GM12878 (cell line): ENCODE measurements at regions not wholly inside any gene's neighbourhood (a gene's known extent, or its start where the extent isn't known, plus 50 kb on each side); places are given as distances from the start of the nearest gene placed in this dataset.

Experiments
- CREB1 ChIP-seq: IDR thresholded peaks from 2 replicates; pipeline ENCODE4 v1.6.1; 2012; ENCODE audit warnings: low read depth, mild to moderate bottlenecking, inconsistent platforms
- EP300 ChIP-seq, 2 experiments: fragments of 150-350 bp in 1 of 2; IDR thresholded peaks; 2 replicates each; pipeline ENCODE4 v1.6.1; 2011 to 2012; ENCODE audit warnings: low read depth in 2 of 2, low read length in 2 of 2, borderline replicate concordance in 1 of 2, improper control_type of control experiment in 1 of 2, inconsistent platforms in 1 of 2; ENCODE audit not compliant: control insufficient read depth in 1 of 2
- ESRRA ChIP-seq: IDR thresholded peaks from 2 replicates; pipeline ENCODE4 v1.6.1; 2012; ENCODE audit warnings: mild to moderate bottlenecking, low read length, improper control_type of control experiment
- FOS ChIP-seq: IDR thresholded peaks from 3 replicates; pipeline ENCODE4 v1.6.1; 2011; ENCODE audit warnings: borderline replicate concordance; ENCODE audit not compliant: insufficient read length; ENCODE audit errors: extremely low read depth
- MEF2A ChIP-seq: IDR thresholded peaks from 2 replicates; pipeline ENCODE4 v1.6.1; 2011; ENCODE audit warnings: low read depth, mild to moderate bottlenecking, low read length, moderate library complexity; ENCODE audit not compliant: insufficient read depth
- POLR2AphosphoS2 ChIP-seq: IDR thresholded peaks from 2 replicates; pipeline ENCODE4 v1.6.1; 2011; ENCODE audit warnings: low read depth, mild to moderate bottlenecking, low read length, improper control_type of control experiment, moderate library complexity
- TAF1 ChIP-seq: IDR thresholded peaks from 2 replicates; pipeline ENCODE4 v1.6.1; 2011; ENCODE audit warnings: mild to moderate bottlenecking, low read depth, low read length, borderline replicate concordance
- YY1 ChIP-seq: IDR thresholded peaks from 2 replicates; pipeline ENCODE4 v1.6.1; 2011; ENCODE audit warnings: low read depth, mild to moderate bottlenecking, low read length
- ZSCAN29 ChIP-seq: fragments of 450-650 bp; IDR thresholded peaks from 2 replicates; pipeline ENCODE4 v1.6.1; 2017; ENCODE audit warnings: mild to moderate bottlenecking, moderate library complexity
- TF ChIP-seq, protein P1 (sequence below), 3 experiments: IDR thresholded peaks in 2 of 3; conservative IDR thresholded peaks in 1 of 3; 2 replicates each; pipeline ENCODE4 v1.5.1; 2011; ENCODE audit warnings: low read depth in 3 of 3, low read length in 3 of 3, mild to moderate bottlenecking in 3 of 3, control low read depth in 2 of 3, moderate library complexity in 2 of 3, inconsistent platforms in 1 of 3, mixed read lengths in 1 of 3; ENCODE audit not compliant: control insufficient read depth in 2 of 3, insufficient read depth in 1 of 3; ENCODE audit errors: extremely low read depth in 1 of 3
- TF ChIP-seq, protein P2 (sequence below): IDR thresholded peaks from 2 replicates; pipeline ENCODE4 v1.6.1; 2011; ENCODE audit warnings: low read depth, low read length, improper control_type of control experiment, borderline replicate concordance

DNA sequence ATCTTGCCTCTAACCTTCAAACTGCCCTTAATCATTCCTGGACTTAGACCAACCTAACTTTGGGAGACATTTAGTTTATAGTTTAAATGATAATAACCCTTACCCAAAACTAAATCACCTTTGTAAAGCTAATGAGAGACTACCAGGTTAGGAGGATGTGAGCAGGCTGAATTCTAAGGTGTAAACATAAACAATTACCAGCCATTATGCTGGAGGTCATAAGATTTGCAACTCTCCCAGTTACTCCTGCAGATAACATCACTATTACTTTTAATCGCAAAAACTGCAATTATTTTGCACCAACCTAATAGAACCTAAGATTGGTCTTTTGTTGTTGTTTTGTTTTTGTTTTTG is 86.5 kb upstream of the MSH6 start:
- no peak for TF ChIP-seq ZSCAN29
- TF ChIP-seq, protein P1, sequence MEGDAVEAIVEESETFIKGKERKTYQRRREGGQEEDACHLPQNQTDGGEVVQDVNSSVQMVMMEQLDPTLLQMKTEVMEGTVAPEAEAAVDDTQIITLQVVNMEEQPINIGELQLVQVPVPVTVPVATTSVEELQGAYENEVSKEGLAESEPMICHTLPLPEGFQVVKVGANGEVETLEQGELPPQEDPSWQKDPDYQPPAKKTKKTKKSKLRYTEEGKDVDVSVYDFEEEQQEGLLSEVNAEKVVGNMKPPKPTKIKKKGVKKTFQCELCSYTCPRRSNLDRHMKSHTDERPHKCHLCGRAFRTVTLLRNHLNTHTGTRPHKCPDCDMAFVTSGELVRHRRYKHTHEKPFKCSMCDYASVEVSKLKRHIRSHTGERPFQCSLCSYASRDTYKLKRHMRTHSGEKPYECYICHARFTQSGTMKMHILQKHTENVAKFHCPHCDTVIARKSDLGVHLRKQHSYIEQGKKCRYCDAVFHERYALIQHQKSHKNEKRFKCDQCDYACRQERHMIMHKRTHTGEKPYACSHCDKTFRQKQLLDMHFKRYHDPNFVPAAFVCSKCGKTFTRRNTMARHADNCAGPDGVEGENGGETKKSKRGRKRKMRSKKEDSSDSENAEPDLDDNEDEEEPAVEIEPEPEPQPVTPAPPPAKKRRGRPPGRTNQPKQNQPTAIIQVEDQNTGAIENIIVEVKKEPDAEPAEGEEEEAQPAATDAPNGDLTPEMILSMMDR (IDR thresholded peaks at IDR 0.05 in 2 of 3, conservative IDR thresholded peaks at IDR 0.05 in 1 of 3; ENCODE audit: control insufficient read depth in 2 of 3, extremely low read depth in 1 of 3, insufficient read depth in 1 of 3, low read depth in 3 of 3, low read length in 3 of 3), result no peak
- TF ChIP-seq POLR2AphosphoS2, result no peak
- TF ChIP-seq EP300 (IDR thresholded peaks at IDR 0.05; ENCODE audit: borderline replicate concordance in 1 of 2, control insufficient read depth in 1 of 2, low read depth in 2 of 2, low read length in 2 of 2), result no peak
- TF ChIP-seq TAF1, result no peak
- no peak for TF ChIP-seq MEF2A
- TF ChIP-seq CREB1, result no peak
- TF ChIP-seq ESRRA, result no peak
- TF ChIP-seq FOS, result no peak
- TF ChIP-seq, protein P2, sequence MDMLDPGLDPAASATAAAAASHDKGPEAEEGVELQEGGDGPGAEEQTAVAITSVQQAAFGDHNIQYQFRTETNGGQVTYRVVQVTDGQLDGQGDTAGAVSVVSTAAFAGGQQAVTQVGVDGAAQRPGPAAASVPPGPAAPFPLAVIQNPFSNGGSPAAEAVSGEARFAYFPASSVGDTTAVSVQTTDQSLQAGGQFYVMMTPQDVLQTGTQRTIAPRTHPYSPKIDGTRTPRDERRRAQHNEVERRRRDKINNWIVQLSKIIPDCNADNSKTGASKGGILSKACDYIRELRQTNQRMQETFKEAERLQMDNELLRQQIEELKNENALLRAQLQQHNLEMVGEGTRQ, result no peak
- no peak for TF ChIP-seq YY1
